T-cell (primary cell): ENCODE measurements at regions not wholly inside any gene's neighbourhood (a gene's known extent, or its start where the extent isn't known, plus 50 kb on each side); places are given as distances from the start of the nearest gene placed in this dataset.

ENCODE experiments used
- ATAC-seq, 4 experiments: fragments of 200-7000 bp in 3 of 4; fragments of 150-1000 bp in 1 of 4; cut with Tn5 transposase; replicated peaks in 1 of 4; 1 replicate in 3 of 4; 2 replicates in 1 of 4; pipeline ENCODE4 v1.10.0; 2021; ENCODE audit warnings: moderate library complexity in 3 of 4, mild to moderate bottlenecking in 2 of 4, moderate number of reproducible peaks in 1 of 4
- CTCF ChIA-PET, 2 donors: fragments of 300-600 bp; sonication (Branson Sonifier 250); formaldehyde crosslinking; loops; one replicate each; lab custom pipeline; 2022; ENCODE audit warnings: antibody characterized with exemption in 2 of 2; lab: Charles Lee
- POLR2A ChIA-PET, 2 donors: fragments of 300-600 bp; sonication (Branson Sonifier 250); formaldehyde crosslinking; loops; one replicate each; lab custom pipeline; 2022; ENCODE audit warnings: antibody characterized with exemption in 2 of 2; lab: Charles Lee
- DNase-seq, 35 experiments: peaks; one replicate each; pipeline versions ENCODE4 v3.0.0 to v3.0.0-alpha.2; 2013 to 2023
- H3K27ac ChIP-seq: one replicate; pipeline ENCODE4 v1.5.1; 2013; ENCODE audit warnings: low read length
- H3K27me3 ChIP-seq, 2 experiments: replicated peaks in 1 of 2; 1 replicate in 1 of 2; 2 replicates in 1 of 2; pipeline versions ENCODE4 v1.6.1 to v1.7.0; 2013; ENCODE audit warnings: low read length in 1 of 2, mixed read lengths in 1 of 2; ENCODE audit not compliant: control insufficient read depth in 2 of 2, insufficient read depth in 2 of 2; ENCODE audit errors: extremely low read depth in 1 of 2
- H3K36me3 ChIP-seq, 2 donors: 1 replicate in 1 of 2; 2 replicates in 1 of 2; pipeline versions ENCODE4 v1.6.1 to v1.7.0; 2013; ENCODE audit warnings: low read length in 1 of 2; ENCODE audit not compliant: control insufficient read depth in 2 of 2, insufficient read depth in 1 of 2; ENCODE audit errors: extremely low read depth in 1 of 2
- H3K4me1 ChIP-seq, 2 experiments: 1 replicate in 1 of 2; 2 replicates in 1 of 2; pipeline versions ENCODE4 v1.6.1 to v1.7.0; 2013; ENCODE audit warnings: low read length in 2 of 2, mixed read lengths in 1 of 2; ENCODE audit not compliant: insufficient read depth in 2 of 2, control insufficient read depth in 1 of 2; ENCODE audit errors: extremely low read depth in 1 of 2
- H3K4me3 ChIP-seq, 2 donors: 1 replicate in 1 of 2; 2 replicates in 1 of 2; pipeline versions ENCODE4 v1.5.1 to v1.7.0; 2013; ENCODE audit warnings: mild to moderate bottlenecking in 2 of 2, low read length in 1 of 2, moderate library complexity in 1 of 2; ENCODE audit not compliant: control insufficient read depth in 1 of 2; ENCODE audit errors: extremely low read depth in 1 of 2
- H3K9me3 ChIP-seq: 2 replicates; pipeline ENCODE4 v1.7.0; 2013
- H3K27ac Mint-ChIP-seq, 2 donors: one replicate each; pipeline ENCODE4 v1.8.0; 2020 to 2021; ENCODE audit warnings: mild to moderate bottlenecking in 2 of 2, mixed read lengths in 2 of 2
- H3K27me3 Mint-ChIP-seq, 2 donors: one replicate each; pipeline ENCODE4 v1.8.0; 2021 to 2022; ENCODE audit warnings: mixed read lengths in 2 of 2
- H3K36me3 Mint-ChIP-seq: one replicate; pipeline ENCODE4 v1.8.0; 2021; ENCODE audit warnings: mixed read lengths
- H3K4me1 Mint-ChIP-seq, 3 donors: one replicate each; pipeline ENCODE4 v1.8.0; 2020 to 2022; ENCODE audit warnings: mixed read lengths in 3 of 3, mild to moderate bottlenecking in 1 of 3
- H3K4me3 Mint-ChIP-seq, 3 donors: one replicate each; pipeline ENCODE4 v1.8.0; 2020 to 2022; ENCODE audit warnings: mild to moderate bottlenecking in 3 of 3, mixed read lengths in 3 of 3, moderate library complexity in 3 of 3
- H3K9me3 Mint-ChIP-seq, 3 donors: one replicate each; pipeline ENCODE4 v1.8.0; 2020 to 2022; ENCODE audit warnings: mixed read lengths in 3 of 3
- WGBS: methylation state at CpG from one replicate; pipeline ENCODE4 v1.1.5; 2013; ENCODE audit warnings: missing lambda C conversion rate; ENCODE audit not compliant: insufficient coverage; 5-methylcytosine and 5-hydroxymethylcytosine counted together

DNA sequence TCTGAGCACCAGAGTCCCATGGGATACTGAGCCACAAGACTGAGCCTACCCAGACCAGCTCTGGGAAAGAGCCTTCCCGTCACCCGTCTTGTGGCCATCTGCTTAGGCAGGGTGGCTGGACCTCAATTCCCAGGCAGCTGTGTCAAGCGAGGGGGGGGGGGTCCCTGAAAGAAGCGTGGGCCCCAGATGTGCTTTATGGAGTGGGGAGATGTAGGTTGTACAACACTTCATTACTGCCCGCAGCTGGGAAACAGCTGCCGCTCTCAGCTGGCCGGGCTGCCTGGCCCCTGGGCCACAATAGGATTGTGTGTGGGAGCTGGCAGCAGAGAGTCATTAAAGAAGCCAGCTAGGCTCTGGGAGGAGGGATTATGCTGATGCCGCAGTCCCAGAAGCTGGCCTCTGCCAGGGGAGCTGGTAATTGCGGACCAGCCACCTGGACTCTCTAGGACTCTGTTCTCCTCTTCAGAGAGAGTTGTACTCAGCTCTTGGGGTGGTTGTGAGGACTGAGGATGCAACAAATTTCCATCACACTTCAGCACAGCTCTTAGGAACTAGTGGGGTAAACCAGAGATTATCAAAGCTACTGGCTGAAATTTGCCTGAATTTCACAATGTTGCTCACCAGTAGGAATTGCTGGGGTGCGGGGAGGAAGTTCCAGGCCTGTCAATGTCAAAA lies 145.4 kb downstream of the GADD45G start:
- no peak for ATAC-seq
- H3K4me1 Mint-ChIP-seq, result peaks cover 41 to 64% (median 44%) of the 10 kb centered on the region in 3 donors
- no peaks in the 10 kb centered on the region for H3K27me3 Mint-ChIP-seq
- 100% methylated on average over 6 of the region's 10 CpGs for WGBS
- no peaks in the 10 kb centered on the region for H3K9me3 ChIP-seq
- peaks cover 10 to 36% of the 10 kb centered on the region in 2 experiments for H3K4me1 ChIP-seq
- POLR2A ChIA-PET, result interaction anchor here in 1 of 2 donors (0.7 kb wide), 1 partner anchor 1013 kb away, joined by 3 read pairs; no protein-coding TSS in a partner anchor
- no peak overlapping the region for H3K27ac Mint-ChIP-seq
- H3K27me3 ChIP-seq, result no peaks in the 10 kb centered on the region
- CTCF ChIA-PET, result interaction anchor here (0.5 to 0.6 kb wide), 2 partner anchors 50 to 208 kb away, joined by 3 to 4 read pairs; no protein-coding TSS in a partner anchor
- no peaks in the 10 kb centered on the region for H3K36me3 Mint-ChIP-seq
- H3K36me3 ChIP-seq, result no peaks in the 10 kb centered on the region
- no peak for DNase-seq
- no peak overlapping the region for H3K27ac ChIP-seq
- peaks cover 0 to 5% (median 0%) of the 10 kb centered on the region in 3 donors for H3K9me3 Mint-ChIP-seq
- no peak overlapping the region for H3K4me3 ChIP-seq
- no peak overlapping the region for H3K4me3 Mint-ChIP-seq

DNA sequence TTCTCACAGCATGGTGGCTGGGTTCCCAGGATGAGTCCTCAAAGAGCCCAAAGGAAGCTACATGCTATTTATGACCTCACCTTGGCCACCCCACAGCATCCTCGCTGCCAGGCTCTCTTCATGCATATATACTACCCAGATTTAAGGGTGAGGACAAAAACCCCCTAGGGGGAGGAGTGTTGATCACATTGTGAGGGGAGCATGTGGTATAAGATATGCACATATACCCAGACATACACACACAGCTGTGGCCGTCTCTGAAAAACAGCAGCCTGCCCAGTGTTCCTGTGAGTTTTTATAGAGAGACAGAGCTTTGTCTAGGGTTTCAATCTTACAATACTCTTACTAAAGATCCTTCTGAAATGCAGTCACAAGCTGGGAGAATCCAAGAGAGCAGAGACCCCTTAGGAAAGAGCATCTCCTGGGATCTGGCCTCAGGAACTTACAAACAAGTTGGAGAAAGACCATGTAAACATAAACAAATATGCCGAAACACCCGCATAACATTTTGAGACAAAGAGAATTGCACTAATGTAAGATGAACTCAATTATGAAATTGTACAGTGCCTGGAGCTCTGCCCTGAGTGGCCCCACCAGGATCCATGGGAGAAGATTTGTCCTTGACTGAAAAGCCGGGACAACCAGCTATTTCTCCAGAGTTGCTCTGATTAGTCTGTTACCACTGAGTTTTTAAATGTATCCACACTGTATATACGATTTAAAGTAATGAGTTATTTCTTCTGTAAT lies 146.4 kb downstream of the GADD45G start:
- Mint-ChIP-seq H3K27ac (no peak overlapping the region), H3K4me3 (no peak overlapping the region), H3K4me1 (peaks cover 32 to 59% (median 37%) of the 10 kb centered on the region in 3 donors), H3K27me3 (no peaks in the 10 kb centered on the region), H3K36me3 (no peaks in the 10 kb centered on the region), H3K9me3 (peaks cover 0 to 5% (median 0%) of the 10 kb centered on the region in 3 donors)
- peaks cover 10 to 26% of the 10 kb centered on the region in 2 experiments for H3K4me1 ChIP-seq
- no peak overlapping the region for H3K4me3 ChIP-seq
- H3K36me3 ChIP-seq, result no peaks in the 10 kb centered on the region
- WGBS, result 100% methylated on average over 2 of the region's 6 CpGs
- DNase-seq (no peak), ATAC-seq (no peak)
- ChIA-PET CTCF (interaction anchor here in 1 of 2 donors (0.6 kb wide), 1 partner anchor 207 kb away, joined by 4 read pairs; no protein-coding TSS in a partner anchor), POLR2A (interaction anchor here (0.6 to 0.7 kb wide), 3 partner anchors 24 to 1672 kb away, joined by 3 to 8 read pairs (median 3); no protein-coding TSS in a partner anchor)
- H3K9me3 ChIP-seq, result no peaks in the 10 kb centered on the region
- H3K27ac ChIP-seq, result no peak overlapping the region
- no peaks in the 10 kb centered on the region for H3K27me3 ChIP-seq

DNA sequence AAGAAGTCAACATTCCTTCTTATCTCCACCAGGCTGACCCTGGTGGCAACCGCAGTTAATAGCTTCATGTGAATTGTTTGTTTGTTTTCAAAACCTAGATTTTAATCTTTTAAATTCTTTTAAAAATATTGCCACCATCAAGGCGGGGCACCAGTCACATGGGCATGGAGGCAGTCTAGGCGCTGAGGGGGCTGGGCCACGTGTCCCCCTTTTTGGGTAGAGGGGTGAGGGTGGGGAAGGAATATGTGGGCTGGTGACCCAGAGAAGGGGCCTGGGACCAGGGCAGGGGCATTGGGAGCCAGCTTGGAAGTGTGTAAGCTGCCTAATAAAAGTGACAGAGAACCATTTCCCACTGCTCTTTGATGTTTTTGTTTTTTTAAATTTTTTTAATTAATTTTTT lies 147.3 kb downstream of the GADD45G start:
- CTCF ChIA-PET, result no interaction called here
- Mint-ChIP-seq H3K27ac (no peak overlapping the region), H3K4me3 (no peak overlapping the region), H3K9me3 (peaks cover 0 to 5% (median 0%) of the 10 kb centered on the region in 3 donors), H3K4me1 (peaks cover 24 to 51% (median 28%) of the 10 kb centered on the region in 3 donors), H3K27me3 (no peaks in the 10 kb centered on the region), H3K36me3 (no peaks in the 10 kb centered on the region)
- Histone ChIP-seq H3K27me3 (no peaks in the 10 kb centered on the region), H3K4me3 (no peak overlapping the region), H3K36me3 (no peaks in the 10 kb centered on the region), H3K4me1 (peaks cover 10 to 29% of the 10 kb centered on the region in 2 experiments), H3K27ac (no peak overlapping the region), H3K9me3 (no peaks in the 10 kb centered on the region)
- ATAC-seq (no peak), DNase-seq (no peak)
- POLR2A ChIA-PET, result interaction anchor here in 1 of 2 donors (0.7 kb wide), 1 partner anchor 1671 kb away, joined by 8 read pairs; no protein-coding TSS in a partner anchor
- WGBS, result 82% methylated on average over 3 of the region's 4 CpGs

DNA sequence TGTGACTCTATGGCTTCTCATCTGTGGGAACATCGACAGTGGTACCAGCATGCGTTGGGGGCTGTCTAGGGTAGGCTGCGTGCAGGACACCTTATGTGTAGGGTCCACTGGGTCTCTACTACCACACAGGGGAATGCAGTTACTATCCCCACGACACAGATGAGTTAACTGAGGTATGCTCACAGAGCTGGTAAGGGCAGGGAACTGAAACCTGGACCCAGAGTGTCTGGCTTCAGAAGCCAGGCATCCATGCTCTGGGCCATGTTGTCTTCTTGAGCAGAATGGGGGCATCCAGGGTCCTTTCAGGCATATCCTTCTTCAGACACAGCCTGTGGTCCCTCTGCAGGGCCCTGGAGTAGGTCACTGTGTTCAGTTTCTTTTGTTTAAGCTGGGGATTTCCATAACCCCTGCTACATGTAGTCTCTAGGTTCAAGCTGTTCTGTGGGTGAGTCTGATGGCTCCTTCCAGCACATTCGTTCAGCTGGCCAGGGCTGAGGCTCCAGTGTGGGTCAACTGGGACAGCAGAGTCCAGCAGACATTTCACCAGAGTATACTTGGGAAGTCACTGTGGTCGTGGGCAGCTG lies 148.8 kb downstream of the GADD45G start:
- Mint-ChIP-seq H3K4me1 (peaks cover 12 to 37% (median 15%) of the 10 kb centered on the region in 3 donors), H3K9me3 (peaks cover 0 to 5% (median 0%) of the 10 kb centered on the region in 3 donors), H3K36me3 (no peaks in the 10 kb centered on the region), H3K27ac (no peak overlapping the region), H3K4me3 (no peak overlapping the region), H3K27me3 (no peaks in the 10 kb centered on the region)
- no peaks in the 10 kb centered on the region for H3K27me3 ChIP-seq
- no peak overlapping the region for H3K27ac ChIP-seq
- no peak for ATAC-seq
- H3K4me3 ChIP-seq, result no peak overlapping the region
- POLR2A ChIA-PET, result interaction anchor here in 1 of 2 donors (0.6 kb wide), 1 partner anchor 148 kb away, joined by 3 read pairs; the partner anchor contains the start of gene GADD45G
- no peak for DNase-seq
- peaks cover 4 to 18% of the 10 kb centered on the region in 2 experiments for H3K4me1 ChIP-seq
- no peaks in the 10 kb centered on the region for H3K36me3 ChIP-seq
- WGBS, result 74% methylated on average over 5 of the region's 6 CpGs
- H3K9me3 ChIP-seq, result no peaks in the 10 kb centered on the region
- CTCF ChIA-PET, result no interaction called here

DNA sequence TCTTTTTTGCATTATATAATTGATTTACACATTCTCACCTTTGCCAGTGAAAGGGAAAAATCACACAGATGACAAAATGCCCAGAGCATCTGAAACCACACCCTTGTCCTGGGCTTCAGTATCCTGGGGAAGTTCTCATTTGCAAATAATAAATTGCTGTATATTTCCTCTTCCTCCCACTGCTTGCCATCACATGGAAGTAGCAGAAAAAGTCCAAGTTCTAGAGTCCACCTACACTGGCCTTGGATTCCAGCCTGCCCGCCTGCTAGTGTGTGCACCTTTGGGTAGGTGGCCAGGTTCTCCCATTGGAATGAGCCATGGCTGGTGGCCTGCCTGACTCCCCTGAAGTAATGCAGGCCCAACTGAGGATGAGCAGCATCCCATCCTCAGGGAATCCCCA lies 149.4 kb downstream of the GADD45G start:
- H3K27ac Mint-ChIP-seq, result no peak overlapping the region
- no peak overlapping the region for H3K27ac ChIP-seq
- H3K9me3 ChIP-seq, result no peaks in the 10 kb centered on the region
- H3K27me3 ChIP-seq, result no peaks in the 10 kb centered on the region
- peaks cover 0 to 4% (median 0%) of the 10 kb centered on the region in 3 donors for H3K9me3 Mint-ChIP-seq
- ATAC-seq (no peak), DNase-seq (no peak)
- peaks cover 0 to 11% of the 10 kb centered on the region in 2 experiments for H3K4me1 ChIP-seq
- H3K4me3 ChIP-seq, result no peak overlapping the region
- ChIA-PET CTCF (no interaction called here), POLR2A (no interaction called here)
- no peaks in the 10 kb centered on the region for H3K36me3 ChIP-seq
- no peaks in the 10 kb centered on the region for H3K27me3 Mint-ChIP-seq
- no peak overlapping the region for H3K4me3 Mint-ChIP-seq
- H3K4me1 Mint-ChIP-seq, result peaks cover 7 to 31% (median 9%) of the 10 kb centered on the region in 3 donors
- 100% methylated on average over 1 of the region's 1 CpG for WGBS
- H3K36me3 Mint-ChIP-seq, result no peaks in the 10 kb centered on the region

DNA sequence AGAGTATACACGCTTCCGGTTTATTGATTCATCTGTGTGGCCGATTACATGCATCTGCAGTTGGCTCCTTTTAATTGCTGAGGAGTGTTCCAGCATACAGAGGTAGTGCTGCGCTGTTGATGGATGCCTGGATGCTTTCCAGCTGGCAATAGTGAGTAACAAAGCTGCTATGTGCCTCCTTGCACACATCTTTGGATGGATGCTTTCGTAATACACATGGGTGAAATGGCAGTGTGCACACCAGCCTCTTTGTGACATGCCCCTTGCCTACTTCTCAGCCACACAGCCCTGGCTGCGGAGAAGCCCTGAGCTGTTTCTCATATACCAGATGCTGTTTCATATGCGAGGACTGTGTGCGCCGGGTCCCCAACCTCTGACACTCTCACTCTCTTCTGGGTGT lies 151.0 kb downstream of the GADD45G start:
- Histone ChIP-seq H3K27ac (no peak overlapping the region), H3K27me3 (no peaks in the 10 kb centered on the region), H3K4me1 (peaks cover 0 to 3% of the 10 kb centered on the region in 2 experiments), H3K36me3 (no peaks in the 10 kb centered on the region), H3K9me3 (no peaks in the 10 kb centered on the region), H3K4me3 (no peak overlapping the region)
- ATAC-seq (no peak), DNase-seq (no peak)
- 87% methylated on average over 9 of the region's 9 CpGs for WGBS
- H3K4me3 Mint-ChIP-seq, result no peak overlapping the region
- H3K27me3 Mint-ChIP-seq, result no peaks in the 10 kb centered on the region
- H3K36me3 Mint-ChIP-seq, result no peaks in the 10 kb centered on the region
- peaks cover 1 to 20% (median 1%) of the 10 kb centered on the region in 3 donors for H3K4me1 Mint-ChIP-seq
- CTCF ChIA-PET, result interaction anchor here in 1 of 2 donors (0.7 kb wide), 1 partner anchor 169 kb away, joined by 3 read pairs; no protein-coding TSS in a partner anchor
- no peaks in the 10 kb centered on the region for H3K9me3 Mint-ChIP-seq
- POLR2A ChIA-PET, result no interaction called here
- no peak overlapping the region for H3K27ac Mint-ChIP-seq
